ENCODE measurements at regions not wholly inside any gene's neighbourhood (a gene's known extent, or its start where the extent isn't known, plus 50 kb on each side); places are given as distances from the start of the nearest gene placed in this dataset.
A peak's percentile ranks its signal among the peaks of the same experiment; 100 is the strongest.

DNA sequence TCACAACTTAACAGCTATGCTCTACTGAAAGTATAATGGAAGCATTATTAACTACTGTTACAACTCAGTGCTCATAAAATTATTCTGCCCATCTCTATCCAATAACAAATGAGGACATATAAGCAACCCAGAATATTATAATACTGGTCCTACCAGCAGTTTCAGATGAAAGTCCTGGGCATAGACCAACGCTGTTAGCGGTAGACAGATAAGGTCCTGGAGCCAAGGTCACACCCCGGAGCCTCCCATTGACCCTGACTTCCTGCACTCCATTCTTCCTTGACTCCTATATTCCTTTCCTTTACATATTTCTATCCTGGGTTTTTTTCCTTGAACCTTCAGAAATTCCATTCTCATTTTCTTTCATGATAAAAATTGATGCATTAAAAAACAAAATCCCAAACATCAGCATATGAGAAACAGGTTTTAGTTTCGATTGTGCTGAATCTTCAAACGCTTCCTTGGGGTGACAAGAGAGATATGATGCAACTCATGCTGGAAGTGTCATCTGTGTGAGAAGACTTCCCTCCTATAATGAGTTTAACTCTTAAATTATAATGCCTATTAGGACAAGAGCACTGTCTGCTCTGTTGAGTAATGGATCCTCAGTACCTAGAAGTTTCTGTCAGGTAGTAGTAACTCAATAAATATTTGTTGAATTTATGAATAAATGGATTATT lies 831.1 kb downstream of the LRRIQ3 start:
- Histone ChIP-seq H3K9me3 (no peaks in the 10 kb centered on the region), H3K4me3 (no peak overlapping the region), H3K27ac (no peak overlapping the region), H3K36me3 (ENCODE audit: low read depth, missing control alignments) (no peaks in the 10 kb centered on the region), H3K4me1 (no peaks in the 10 kb centered on the region), H3K27me3 (no peaks in the 10 kb centered on the region)
- 57 to 63% methylated on average over 5 of the region's 5 CpGs for WGBS, 2 donors
- no peak for DNase-seq
- no peak for TF ChIP-seq POLR2A (IDR thresholded peaks at IDR 0.05)
- TF ChIP-seq, protein P1, sequence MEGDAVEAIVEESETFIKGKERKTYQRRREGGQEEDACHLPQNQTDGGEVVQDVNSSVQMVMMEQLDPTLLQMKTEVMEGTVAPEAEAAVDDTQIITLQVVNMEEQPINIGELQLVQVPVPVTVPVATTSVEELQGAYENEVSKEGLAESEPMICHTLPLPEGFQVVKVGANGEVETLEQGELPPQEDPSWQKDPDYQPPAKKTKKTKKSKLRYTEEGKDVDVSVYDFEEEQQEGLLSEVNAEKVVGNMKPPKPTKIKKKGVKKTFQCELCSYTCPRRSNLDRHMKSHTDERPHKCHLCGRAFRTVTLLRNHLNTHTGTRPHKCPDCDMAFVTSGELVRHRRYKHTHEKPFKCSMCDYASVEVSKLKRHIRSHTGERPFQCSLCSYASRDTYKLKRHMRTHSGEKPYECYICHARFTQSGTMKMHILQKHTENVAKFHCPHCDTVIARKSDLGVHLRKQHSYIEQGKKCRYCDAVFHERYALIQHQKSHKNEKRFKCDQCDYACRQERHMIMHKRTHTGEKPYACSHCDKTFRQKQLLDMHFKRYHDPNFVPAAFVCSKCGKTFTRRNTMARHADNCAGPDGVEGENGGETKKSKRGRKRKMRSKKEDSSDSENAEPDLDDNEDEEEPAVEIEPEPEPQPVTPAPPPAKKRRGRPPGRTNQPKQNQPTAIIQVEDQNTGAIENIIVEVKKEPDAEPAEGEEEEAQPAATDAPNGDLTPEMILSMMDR (IDR thresholded peaks at IDR 0.05), result no peak
- intact Hi-C loops (cut with DNase I; ENCODE audit: low total_unique reads), result no loop called here

DNA sequence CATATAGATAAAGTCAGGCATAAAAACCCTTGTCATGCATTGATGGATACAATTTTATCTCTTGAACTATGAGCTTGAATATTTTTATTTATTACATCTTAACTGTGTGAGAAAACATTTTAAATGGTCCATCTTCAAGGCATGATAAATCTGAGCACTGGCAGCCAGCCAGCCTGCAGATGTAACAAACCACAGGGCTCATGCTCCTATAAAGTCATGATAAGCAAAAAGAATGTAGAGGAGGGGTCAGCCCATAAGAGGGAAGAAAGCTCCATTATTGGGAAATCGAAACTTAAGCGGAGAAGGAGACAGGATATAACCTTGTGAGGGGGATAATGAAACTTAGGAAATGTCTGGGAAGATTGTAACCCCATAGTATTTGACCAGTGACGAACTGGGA lies 839.0 kb downstream of the LRRIQ3 start:
- intact Hi-C loops (cut with DNase I; ENCODE audit: low total_unique reads), result no loop called here
- TF ChIP-seq POLR2A (IDR thresholded peaks at IDR 0.05), result no peak
- TF ChIP-seq, protein P1 (IDR thresholded peaks at IDR 0.05), result no peak
- no peaks in the 10 kb centered on the region for H3K9me3 ChIP-seq
- H3K4me1 ChIP-seq, result no peaks in the 10 kb centered on the region
- WGBS, 2 donors, result 41 to 53% methylated on average over 3 of the region's 3 CpGs
- no peak overlapping the region for H3K4me3 ChIP-seq
- no peak overlapping the region for H3K27ac ChIP-seq
- H3K27me3 ChIP-seq, result no peaks in the 10 kb centered on the region
- DNase-seq, result peak; percentile 15
- H3K36me3 ChIP-seq (ENCODE audit: low read depth, missing control alignments), result no peaks in the 10 kb centered on the region

DNA sequence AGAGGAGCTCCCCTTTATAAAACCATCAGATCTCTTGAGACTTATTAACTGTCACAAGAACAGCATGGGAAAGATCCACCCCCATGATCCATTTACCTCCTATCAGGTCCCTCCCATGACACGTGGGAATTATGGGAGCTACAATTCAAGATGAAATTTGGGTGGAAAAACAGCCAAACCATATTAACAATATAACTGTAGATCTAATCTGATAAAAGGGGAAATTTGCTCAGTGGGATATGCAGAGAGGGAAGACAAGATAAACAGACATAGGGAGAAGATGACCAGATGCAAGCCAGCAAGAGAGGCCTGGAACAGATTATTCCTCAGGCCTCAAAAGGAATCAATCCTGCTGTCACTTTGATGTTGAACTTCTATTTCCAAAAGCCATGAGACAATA lies 841.5 kb downstream of the LRRIQ3 start:
- Histone ChIP-seq H3K4me1 (no peaks in the 10 kb centered on the region), H3K9me3 (no peaks in the 10 kb centered on the region), H3K27me3 (no peaks in the 10 kb centered on the region), H3K27ac (no peak overlapping the region), H3K4me3 (no peak overlapping the region), H3K36me3 (ENCODE audit: low read depth, missing control alignments) (no peaks in the 10 kb centered on the region)
- DNase-seq, result no peak
- TF ChIP-seq, protein P1 (IDR thresholded peaks at IDR 0.05), result no peak
- TF ChIP-seq POLR2A (IDR thresholded peaks at IDR 0.05), result no peak
- intact Hi-C loops (cut with DNase I; ENCODE audit: low total_unique reads), result no loop called here
- WGBS, 2 donors, result 41 to 95% methylated on average over 1 of the region's 1 CpG

DNA sequence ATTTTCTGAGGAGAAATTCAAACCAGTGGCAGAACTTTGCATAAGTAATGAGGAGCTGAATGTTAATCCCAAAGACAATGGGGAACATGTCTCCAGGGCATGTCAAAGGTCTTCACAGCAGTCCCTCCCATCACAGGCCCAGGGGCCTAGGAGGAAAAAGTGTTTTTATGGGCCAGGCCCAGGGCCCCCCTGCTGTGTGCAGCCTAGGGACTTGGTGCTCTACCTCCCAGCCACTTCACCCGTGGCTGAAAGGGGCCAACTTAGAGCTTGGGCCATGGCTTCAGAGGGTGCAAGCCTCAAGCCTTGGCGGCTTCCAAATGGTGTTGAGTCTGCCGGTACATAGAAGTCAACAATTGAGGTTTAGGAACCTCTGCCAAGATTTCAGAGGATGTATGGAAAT lies 854.0 kb downstream of the LRRIQ3 start:
- 89 to 98% methylated on average over 3 of the region's 3 CpGs for WGBS, 2 donors
- intact Hi-C loops (cut with DNase I; ENCODE audit: low total_unique reads), result no loop called here
- Histone ChIP-seq H3K4me1 (no peaks in the 10 kb centered on the region), H3K27ac (no peak overlapping the region), H3K36me3 (ENCODE audit: low read depth, missing control alignments) (no peaks in the 10 kb centered on the region), H3K27me3 (no peaks in the 10 kb centered on the region), H3K9me3 (no peaks in the 10 kb centered on the region), H3K4me3 (no peak overlapping the region)
- TF ChIP-seq, protein P1 (IDR thresholded peaks at IDR 0.05), result no peak
- TF ChIP-seq POLR2A (IDR thresholded peaks at IDR 0.05), result no peak
- DNase-seq, result no peak

DNA sequence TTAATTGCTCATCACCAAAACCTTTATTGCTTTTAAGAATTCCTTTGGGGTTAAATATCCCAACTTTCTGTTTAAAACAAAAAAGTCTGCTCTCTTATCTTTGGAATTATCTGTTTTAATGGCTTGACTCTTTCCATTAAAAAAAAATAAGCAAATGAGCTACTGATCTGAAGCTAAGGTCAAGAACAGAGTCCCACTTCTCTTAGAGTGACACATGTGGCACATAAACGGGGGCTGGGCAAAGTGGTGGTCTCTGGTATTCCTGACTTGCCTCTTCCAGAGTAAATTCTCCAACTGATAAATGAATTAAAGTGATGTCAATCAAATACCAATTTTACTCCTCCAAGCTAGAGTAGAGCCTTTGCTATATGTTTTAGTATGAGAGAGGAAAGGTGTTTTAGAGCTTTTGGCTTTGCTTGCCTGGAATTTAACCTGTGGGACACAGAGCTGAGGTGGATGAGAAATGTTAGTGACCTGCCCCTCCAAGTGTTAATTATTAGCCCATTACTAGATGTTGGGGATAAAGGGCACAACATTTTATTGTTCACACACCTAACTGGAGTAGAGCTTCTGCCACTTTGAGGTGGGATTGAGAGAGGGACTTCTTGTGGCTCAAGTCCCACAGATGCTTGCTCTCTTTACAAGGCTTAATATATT lies 864.0 kb downstream of the LRRIQ3 start:
- DNase-seq, result no peak
- no peaks in the 10 kb centered on the region for H3K36me3 ChIP-seq (ENCODE audit: low read depth, missing control alignments)
- intact Hi-C loops (cut with DNase I; ENCODE audit: low total_unique reads), result no loop called here
- 79 to 91% methylated on average over 1 of the region's 1 CpG for WGBS, 2 donors
- no peaks in the 10 kb centered on the region for H3K27me3 ChIP-seq
- H3K4me3 ChIP-seq, result no peak overlapping the region
- no peak overlapping the region for H3K27ac ChIP-seq
- no peak for TF ChIP-seq POLR2A (IDR thresholded peaks at IDR 0.05)
- TF ChIP-seq, protein P1 (IDR thresholded peaks at IDR 0.05), result no peak
- no peaks in the 10 kb centered on the region for H3K4me1 ChIP-seq
- H3K9me3 ChIP-seq, result no peaks in the 10 kb centered on the region

Data from testis (tissue), 2 donors.